ENCODE measurements at regions not wholly inside any gene's neighbourhood (a gene's known extent, or its start where the extent isn't known, plus 50 kb on each side); places are given as distances from the start of the nearest gene placed in this dataset.

- DNase-seq: no peak
Observed at GRCh38 chr17:72394531-72394930, 273.7 kb downstream of the SOX9 start.

- DNase-seq: no peak
Observed at GRCh38 chr17:72396121-72396520, 275.3 kb downstream of the SOX9 start.

DNA sequence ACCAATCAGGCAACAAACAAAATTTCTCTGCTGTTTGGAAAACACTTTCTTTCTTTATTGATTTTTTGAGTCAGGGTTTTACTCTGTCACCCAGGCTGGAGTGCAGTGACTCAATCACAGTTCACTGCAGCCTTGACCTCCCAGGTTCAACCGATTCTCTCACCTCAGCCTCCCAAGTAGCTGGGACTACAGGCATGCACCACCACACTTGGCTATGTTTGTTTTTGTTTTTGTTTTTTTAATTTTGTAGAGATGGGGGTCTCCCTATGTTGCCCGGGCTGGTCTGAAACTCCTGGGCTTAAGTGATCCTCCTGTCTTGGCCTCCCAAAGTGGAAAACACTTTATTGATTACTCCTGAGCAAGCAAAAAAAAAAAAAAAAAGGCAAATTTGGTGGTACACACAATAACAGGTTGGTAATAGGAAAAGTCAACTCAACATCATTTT lies 276.4 kb downstream of the SOX9 start:
- no peak for DNase-seq

GRCh38 chr17:72397687-72398086 lies 276.9 kb downstream of the SOX9 start:
- no peak for DNase-seq

GRCh38 chr17:72399023-72399607 lies 278.3 kb downstream of the SOX9 start:
- no peak for DNase-seq

DNA sequence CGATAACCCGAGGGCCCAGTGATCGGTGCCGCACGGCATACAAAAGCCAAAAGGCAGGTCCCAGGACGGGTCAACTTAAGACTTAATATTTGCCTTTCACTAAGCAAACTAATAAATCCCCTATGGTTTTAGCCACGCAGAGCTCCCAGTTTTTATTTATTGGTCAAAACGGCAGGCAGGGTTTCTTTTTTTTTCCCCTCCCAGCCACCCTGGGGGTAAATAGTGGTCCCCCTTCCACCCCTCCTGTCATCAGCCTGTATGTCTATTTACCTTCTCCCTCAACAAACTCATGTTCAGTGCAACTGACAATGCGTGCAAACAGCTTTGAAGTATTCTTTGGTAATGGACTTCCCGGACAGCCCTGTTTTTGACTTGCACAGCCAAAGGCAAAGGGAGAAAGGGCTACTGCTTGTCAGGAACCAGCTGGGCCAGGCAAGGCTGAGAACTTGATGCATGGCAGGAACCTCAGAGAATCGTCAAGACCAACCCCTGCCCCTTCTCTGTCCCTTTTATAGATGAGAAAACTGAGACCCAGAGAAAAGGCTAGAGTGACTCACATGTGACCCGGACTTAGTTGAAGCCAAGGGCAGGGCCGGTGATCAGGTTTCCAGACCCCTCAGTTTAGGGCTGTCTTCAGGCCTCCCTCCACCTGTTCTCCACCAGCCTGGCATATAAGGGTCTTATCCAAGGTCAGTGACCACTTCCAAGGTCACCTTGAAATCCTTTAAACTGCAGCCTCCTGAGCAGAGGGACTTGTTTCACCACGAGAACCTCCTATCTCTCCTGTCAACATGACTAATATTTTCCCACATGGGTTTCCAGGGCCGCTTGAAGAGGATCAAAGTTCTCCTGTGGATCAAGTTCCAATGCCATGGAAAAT lies 279.0 kb downstream of the SOX9 start:
- DNase-seq: no peak

- DNase-seq: no peak
Observed at GRCh38 chr17:72400488-72400827, 279.6 kb downstream of the SOX9 start.

DNA sequence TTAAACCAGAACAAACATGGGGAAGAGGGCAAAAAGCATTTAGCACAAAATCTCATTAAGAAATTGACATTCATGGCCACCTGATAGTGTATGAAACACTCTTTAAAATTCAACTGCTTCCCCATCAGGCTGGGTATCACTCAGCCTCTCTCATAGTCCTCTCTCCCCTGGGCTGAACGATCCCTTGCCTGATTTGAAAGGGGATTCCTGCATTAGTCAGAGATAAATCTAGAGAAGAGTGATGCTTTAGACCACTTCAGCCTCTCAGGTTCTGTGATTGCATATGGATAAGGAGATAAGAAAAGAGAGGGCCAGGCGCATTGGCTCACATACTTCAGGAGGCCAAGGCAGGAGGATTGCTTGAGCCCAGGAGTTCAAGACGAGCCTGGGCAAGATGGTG lies 280.0 kb downstream of the SOX9 start:
- DNase-seq: no peak

DNA sequence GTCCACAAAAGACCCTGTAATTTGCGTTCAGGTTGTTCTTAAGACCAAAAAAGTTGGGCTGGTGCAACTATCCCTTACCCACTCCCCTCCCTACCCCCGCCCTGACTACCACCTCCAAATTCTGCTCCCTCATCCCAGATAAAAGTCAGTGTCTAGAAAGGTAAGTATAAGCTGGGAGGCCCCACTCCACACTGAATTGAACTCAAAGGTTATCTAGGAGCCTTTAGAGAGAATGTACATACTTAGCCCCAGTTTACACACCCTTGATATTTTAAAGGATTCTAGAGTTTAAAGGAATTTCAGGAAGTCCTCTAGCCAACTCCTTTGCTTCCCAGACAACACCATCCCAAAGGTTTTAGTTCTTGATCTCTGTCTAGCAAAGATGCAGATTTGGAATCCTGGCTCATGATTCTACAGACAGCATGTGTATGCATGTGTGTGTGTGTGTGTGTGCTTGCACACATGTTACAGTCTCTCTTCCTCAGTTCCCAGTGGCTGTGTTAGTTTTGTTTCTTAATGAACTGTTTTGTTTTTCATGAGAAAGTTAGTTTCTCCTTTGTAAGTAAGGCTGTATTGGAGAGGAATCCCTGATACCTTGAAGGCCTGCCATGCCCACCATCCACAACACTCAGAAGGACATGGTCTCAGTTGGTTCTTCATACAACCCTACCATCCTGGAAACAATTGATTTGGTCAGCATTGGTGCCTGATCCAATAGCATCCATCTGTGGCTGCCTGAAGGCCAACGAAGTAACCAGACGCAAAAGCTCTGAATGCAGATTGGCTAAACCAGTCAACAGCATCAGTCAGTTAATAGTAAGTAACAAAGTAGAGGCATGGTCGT lies 281.3 kb downstream of the SOX9 start:
- DNase-seq: no peak

GRCh38 chr17:72402727-72403210 lies 281.9 kb downstream of the SOX9 start:
- no peak for DNase-seq

DNA sequence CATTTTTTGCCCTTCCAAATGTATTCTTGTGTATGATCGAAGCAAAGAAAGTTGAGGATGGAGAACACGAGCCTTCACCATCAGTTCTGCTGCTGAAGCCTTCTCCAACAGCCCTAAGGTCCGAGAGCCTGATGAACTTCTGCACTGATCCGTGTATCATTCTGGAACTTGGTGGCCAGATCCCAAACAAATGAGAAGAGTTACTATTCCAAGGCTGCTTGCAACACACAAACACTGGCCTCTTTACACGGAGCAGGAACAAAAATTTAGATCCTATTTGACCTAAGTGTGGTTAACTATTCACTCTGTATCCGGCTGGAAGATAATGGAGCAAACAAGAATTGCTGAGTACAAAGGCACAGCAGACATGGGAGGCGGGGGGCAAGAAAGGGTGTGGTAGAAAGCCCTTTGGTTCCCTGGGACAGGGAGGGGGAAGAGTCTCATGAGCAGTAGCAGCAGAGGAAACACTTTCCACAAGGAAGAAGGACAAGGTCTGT lies 282.9 kb downstream of the SOX9 start:
- DNase-seq: no peak

DNA sequence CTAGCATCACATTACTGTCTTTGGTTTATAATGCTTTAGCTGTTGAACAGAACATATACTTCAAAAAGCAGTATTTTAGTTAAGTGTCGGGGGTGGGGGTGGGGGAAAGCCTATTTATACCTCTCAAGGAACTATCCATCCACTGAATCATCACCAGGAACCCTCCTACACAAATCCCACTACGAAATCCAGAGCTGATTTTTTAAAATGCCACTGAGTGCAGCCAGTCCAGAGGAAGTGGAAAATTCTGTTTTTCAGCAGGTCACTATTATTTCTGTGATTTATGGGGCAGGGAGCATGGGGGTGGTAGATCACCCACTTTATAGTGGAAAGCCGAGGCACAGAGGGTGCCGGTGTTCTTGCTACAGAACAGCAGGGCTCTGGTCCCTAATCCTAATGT lies 284.1 kb downstream of the SOX9 start:
- DNase-seq: peak; percentile 86

DNA sequence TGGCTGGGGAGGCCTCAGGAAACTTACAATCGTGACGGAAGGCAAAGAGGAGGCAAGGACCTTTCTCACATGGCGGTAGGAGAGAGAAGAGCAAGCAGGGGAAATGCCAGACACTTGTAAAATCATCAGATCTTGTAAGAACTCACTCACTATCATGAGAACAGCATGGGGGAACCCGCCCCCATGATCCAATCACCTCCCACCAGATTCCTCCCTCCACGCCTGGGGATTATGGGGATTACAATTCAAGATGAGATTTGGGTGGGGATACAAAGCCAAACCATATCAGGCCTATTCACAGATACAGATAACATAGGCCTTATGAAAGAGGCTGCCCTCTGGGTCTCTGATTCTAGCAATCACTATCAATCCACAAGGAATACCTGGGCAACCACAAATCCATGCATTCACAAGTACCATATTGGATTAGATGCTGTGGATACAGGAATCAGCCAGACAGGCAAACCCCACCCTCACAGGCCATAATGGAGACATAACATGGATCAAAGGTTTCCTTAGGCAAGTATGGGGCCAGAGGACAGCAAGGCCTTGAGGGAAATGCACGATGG lies 284.9 kb downstream of the SOX9 start:
- DNase-seq: no peak

DNA sequence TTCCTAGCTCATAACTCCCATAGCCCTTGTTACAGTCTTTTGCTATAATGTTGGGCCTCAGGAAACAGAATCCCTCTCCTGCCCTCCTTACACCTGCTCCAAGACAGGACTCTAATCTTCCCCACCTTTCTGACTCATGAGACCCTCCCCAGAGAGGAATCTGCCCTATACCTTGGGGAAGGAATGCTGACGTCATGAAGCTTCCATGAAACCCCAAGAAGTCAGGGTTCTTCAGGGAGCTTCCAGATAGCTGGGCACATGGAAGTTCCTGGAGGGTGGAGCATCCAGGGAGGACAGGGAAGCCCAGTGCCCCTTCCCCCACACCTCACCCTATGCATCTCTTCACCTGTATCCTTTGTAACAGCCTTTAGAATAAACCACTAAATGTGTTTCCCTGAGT lies 285.7 kb downstream of the SOX9 start:
- no peak for DNase-seq

- DNase-seq: peak; percentile 98
Observed at GRCh38 chr17:72407336-72407909, 286.6 kb downstream of the SOX9 start.

DNA sequence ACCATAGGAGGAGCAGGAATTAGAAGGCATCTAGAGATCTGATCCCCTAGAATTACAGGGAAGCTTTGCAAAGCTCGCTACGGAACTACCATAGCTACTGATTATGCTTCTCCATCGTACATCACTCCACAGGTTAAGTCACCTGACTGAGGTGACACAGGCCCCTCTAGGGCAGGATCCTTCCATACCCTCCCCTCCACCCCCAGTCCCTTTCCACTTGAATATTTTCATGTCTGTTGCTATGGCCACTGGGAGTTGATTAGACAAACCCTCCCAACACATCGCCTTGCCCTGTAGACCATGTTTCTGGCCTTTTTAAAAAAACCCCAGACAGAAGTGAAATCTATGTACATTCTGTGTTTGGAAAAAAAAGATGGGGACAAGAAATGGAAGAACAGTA lies 287.1 kb downstream of the SOX9 start:
- no peak for DNase-seq

GRCh38 chr17:72408641-72409040 lies 287.8 kb downstream of the SOX9 start:
- no peak for DNase-seq

- DNase-seq: no peak
Observed at GRCh38 chr17:72409405-72410002, 288.7 kb downstream of the SOX9 start.

- no peak for DNase-seq
Observed at GRCh38 chr17:72411124-72411563, 290.3 kb downstream of the SOX9 start.

- no peak for DNase-seq
Observed at GRCh38 chr17:72412650-72413076, 291.8 kb downstream of the SOX9 start.

- DNase-seq: no peak
Observed at GRCh38 chr17:72413077-72414031, 292.5 kb downstream of the SOX9 start.
